Inflammatory macrophage (primary cell): ENCODE measurements at regions not wholly inside any gene's neighbourhood (a gene's known extent, or its start where the extent isn't known, plus 50 kb on each side); places are given as distances from the start of the nearest gene placed in this dataset.
"Not testable (repeated sequence)": the region's sequence is repeated elsewhere in the genome, so short reads cannot be mapped to it uniquely, and the experiment has no call there.

Source experiments
- DNase-seq, 2 donors: peaks; one replicate each; pipeline ENCODE4 v3.0.0-alpha.2; 2020 to 2022

DNA sequence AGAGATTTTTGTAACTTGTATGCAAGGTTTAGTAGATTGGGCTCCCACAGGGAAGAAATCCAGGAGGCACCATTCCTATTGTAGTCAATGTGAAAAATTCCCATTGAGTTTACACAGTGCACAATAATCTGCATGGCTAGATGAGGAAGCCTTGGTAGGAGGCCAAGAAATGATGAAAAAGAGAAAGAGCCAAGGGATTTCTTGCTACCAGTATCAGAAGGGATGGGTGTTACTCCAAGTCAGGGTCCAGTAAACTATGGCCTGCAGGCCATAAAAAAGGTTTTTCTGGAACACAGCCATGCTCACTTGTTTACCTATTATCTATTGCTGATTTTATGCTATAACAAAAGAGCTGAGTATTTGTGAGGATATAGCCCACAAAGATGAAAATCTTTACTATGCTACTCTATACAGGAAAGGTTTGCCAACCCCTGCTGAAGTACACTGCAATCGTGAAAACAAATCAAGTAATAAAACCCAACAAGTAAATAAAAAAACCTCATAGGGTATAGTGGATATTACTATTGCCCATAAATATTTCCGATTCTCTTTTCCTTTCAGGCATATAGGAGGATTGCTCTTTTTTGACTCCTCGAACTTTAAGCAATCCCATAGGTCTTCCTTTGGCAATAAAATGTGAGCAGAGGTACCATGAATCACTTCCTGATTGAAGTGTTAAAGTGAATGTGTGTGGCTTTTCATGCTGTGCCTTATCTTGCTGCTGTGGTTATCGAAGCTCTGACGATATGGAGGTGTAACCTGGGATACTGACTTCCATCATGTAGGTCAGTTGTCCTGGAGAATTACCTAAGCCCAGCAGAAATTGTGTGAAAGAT, 256.3 kb upstream of the MAGI2 start:
- no peak for DNase-seq

DNA sequence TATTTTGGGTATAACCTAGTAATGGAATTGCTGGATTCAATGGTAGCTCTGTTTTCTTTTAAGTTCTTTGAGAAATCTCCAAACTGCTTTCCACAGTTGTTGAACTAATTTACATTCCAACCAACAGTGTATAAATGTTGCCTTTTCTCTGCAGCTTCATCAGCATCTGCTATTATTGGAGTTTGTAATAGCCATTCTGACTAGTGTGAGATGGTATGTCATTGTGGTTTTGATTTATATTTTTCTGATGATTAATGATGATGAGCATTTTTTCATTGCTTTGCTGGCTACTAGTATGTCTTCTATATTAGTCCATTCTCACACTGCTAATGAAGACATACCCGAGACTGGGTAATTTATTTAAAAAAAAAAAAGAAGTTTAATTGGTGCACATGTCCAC, 248.6 kb upstream of the MAGI2 start:
- DNase-seq, result no peak

- DNase-seq, result no peak
These were observed 238.5 kb upstream of the MAGI2 start for GRCh38 chr7:79692015-79692414.

GRCh38 chr7:79691074-79691473, 237.6 kb upstream of the MAGI2 start:
- no peak for DNase-seq

DNA sequence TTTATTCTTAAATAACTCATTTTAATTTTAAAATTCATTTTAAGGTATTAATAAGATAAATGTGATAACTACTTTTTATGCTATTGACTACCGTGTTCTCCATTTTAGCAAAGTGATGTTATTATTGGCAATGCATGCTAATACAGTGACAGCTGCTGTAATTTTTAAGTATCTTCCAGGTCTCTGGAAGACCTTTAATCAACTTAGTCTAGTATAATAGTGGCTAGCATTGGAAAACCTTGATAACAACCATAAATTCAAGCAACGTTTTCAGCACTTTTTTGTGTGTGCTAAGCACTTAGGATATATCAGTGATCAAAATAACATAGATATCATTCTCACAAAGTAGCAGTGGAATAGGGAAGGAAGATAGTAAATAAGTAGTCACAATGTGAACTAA, 230.9 kb upstream of the MAGI2 start:
- no peak for DNase-seq

- no peak for DNase-seq
These were observed 230.4 kb upstream of the MAGI2 start for GRCh38 chr7:79683916-79684315.

DNA sequence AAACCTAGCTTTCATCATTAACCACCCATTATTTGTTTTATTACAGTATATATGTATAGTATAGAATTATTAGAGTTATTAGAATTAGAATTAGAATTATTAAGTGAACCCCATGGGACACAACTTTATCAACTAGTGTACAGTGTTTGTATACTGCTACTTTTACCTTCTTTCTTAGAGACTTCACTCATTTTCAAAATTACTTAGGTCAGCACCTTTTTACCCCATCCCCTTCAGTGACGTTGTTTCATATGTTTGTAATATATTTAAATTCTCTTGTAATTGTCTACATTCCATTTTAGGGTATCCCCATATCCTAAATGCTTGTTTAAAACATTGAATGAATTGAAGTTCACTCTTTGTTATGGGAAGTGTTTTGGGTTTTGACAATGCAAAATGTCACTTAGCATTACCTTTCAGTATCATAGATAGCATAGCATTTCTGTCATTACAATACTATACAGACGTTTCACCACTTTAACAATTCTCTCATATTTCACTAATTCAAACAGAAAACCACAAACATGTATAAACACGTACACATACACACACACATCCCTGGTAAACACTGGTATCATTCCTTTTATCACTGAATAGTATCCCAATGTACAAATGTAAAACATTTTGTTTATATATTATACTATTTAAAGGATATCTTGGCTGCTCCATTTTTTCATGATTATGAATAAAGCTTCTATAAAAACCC, 229.9 kb upstream of the MAGI2 start:
- DNase-seq, result no peak

DNA sequence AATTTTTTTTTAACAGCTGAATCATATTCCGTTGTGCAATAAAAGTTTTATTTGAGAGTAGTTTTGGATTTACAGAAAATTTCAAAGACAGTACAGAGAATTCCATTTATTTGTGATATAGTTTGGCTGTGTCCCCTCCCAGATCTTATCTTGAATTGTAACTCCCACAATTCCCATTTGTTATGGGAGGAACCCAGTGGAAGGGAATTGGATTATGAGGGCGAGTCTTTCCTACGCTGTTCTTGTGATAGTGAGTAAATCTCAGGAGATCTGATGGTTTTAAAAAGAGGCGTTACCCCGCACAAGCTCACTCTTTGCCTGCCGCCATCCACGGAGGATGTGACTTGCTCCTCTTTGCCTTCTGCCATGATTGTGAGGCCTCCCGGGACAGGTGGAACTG, 228.0 kb upstream of the MAGI2 start:
- DNase-seq, result no peak

DNA sequence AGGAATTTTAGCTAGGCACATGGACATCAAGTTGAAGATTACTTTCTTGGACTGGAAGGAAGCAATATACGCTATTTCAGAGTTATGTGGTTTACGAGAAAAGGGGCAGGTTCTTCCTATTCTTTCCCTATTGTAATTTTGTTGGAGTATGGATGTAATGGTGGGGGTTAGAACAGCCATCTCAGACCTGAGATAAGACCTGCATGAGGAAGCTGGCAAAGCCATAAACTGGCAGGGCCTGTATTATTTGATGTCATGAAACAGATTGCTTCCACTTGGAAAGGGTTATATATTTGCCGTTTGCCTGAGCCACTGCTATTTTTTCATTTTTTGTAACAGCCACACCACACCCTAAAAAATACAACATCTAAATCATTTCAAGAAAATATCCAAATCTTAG, 220.5 kb upstream of the MAGI2 start:
- DNase-seq, result no peak

DNA sequence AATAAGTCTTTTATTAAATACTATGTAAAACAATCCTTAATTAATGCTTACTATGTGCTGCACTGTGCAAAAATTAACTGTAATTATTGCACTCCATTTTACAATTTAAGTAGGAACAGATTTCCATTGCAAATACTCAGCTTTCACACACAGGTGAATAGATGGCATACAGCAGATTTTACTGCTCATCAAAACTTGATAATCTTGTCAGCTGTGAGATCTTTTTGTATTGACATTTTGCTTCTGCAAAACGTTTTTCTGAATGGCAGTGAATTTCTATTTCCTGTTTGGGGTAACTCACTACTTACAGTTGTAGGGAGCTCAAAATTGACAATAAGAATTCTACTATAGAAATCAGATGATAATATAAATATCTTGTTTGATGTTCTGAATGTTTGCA, 220.0 kb upstream of the MAGI2 start:
- DNase-seq, result no peak

GRCh38 chr7:79668292-79668691, 214.8 kb upstream of the MAGI2 start:
- no peak for DNase-seq

GRCh38 chr7:79666472-79666871, 213.0 kb upstream of the MAGI2 start:
- no peak for DNase-seq

GRCh38 chr7:79664884-79665676, 211.6 kb upstream of the MAGI2 start:
- DNase-seq, result no peak

GRCh38 chr7:79658304-79658703, 204.8 kb upstream of the MAGI2 start:
- no peak for DNase-seq

- DNase-seq, result no peak
These were observed 199.7 kb upstream of the MAGI2 start for GRCh38 chr7:79653136-79653631.

GRCh38 chr7:79652619-79653018, 199.2 kb upstream of the MAGI2 start:
- DNase-seq, result no peak

DNA sequence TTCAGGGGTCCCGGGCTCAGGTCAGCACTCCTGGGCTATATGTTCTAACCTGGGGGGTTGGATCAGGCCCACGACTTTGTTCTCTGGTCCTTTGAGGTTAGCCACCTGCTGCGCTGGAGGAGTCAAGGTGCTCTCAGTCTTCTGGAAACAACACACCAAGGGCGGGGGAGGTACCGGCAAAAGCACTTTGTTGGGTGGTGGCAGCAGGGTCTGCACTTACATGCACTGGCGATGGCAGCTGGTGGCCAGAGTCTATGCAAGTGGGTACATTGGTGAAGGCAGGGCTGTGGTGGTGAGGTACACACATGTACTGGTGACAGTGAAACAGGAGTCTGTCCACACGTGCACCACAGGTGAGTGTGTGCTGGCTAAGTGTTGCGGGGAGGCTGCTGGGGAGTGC, 194.2 kb upstream of the MAGI2 start:
- no peak for DNase-seq

GRCh38 chr7:79646278-79646677, 192.8 kb upstream of the MAGI2 start:
- no peak for DNase-seq

- no peak for DNase-seq
These were observed 183.4 kb upstream of the MAGI2 start for GRCh38 chr7:79636849-79637248.

- DNase-seq, result not testable (repeated sequence)
These were observed 172.5 kb upstream of the MAGI2 start for GRCh38 chr7:79625921-79626320.

DNA sequence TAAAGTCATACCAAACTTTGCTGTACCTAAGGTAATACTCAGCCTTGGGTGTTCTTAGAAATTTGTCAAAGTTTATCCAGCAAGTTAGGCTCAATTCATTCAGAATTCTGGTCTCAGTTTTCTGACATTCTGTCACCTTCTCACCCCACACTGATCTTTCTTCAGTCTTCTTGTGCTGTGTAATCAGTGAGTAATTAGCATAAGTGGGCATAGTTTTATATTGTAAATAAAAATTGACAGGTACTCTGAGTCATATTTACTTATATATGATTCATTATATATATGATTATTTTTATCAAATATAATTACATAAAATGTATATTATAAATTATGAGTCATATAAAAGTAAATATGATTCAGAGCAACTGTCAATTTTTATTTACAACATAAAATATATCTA, 170.9 kb upstream of the MAGI2 start:
- no peak for DNase-seq

DNA sequence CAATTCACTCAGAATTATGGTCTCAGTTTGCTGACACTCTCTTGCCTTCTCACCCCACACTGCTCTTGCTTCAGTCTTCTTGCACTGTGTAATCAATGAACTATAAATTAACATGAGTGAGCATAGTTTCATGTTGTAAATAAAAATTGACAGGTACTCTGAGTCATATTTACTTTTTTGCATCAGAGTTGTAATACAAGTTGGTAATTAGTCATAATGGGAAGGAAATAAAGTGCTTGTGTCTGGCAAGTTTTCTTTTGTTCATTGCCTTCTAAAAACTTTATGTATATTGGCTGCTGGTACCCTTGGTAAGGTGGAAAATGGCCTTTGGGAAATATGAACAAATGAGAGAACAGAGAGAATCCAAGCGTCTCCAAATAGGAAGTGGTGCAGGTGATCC, 169.3 kb upstream of the MAGI2 start:
- DNase-seq, result no peak

DNA sequence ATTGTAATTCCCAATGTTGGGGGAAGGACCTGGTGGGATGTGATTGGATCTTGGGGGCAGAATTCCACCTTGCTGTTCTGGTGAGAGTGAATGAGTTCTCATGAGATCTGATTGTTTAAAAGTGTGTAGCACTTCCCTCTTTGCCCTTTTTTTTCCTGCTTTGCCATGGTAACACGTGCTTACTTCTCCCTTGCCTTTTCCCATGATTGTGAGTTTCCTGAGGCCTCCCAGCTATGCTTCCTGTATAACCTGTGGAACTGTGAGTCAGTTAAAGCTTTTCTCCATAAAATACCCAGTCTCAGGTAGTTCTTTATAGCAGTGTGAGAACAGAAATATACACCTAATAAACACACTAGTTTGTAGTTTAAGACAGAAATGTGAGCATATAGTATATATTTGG, 166.8 kb upstream of the MAGI2 start:
- no peak for DNase-seq
